HG03139 (cell line): ENCODE measurements at regions not wholly inside any gene's neighbourhood (a gene's known extent, or its start where the extent isn't known, plus 50 kb on each side); places are given as distances from the start of the nearest gene placed in this dataset.

Source experiments
- ATAC-seq: cut with Tn5 transposase; IDR thresholded peaks from one replicate; pipeline ENCODE4 v1.9.1; 2021; ENCODE audit not compliant: unreplicated experiment

DNA sequence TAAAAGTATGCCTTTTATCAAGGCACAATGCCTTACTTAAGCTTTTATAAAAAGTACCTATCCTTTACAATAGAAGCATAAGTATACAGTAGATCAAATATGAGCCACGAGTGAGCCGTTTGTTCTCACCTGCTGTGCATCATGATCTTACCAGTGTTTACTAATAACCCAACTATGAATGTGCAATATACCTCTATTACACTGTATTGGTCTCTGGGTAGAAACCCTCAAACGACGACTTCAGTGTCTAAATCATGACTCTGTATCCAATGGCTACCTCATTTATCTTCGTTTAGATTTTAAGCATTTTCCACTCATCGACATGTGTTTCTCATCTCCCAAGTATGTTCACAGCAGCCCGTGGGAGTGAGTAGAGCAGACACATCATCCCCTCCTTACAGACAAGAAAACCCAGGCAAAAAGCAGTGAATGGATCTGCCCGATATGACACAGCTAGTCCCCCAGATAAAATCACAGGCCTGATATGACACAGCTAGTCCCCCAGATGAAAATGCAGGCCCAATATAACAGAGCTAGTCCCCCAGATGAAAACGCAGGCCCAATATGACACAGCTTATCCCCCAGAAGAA is 279.8 kb downstream of the TNS1 start:
- no peak for ATAC-seq

DNA sequence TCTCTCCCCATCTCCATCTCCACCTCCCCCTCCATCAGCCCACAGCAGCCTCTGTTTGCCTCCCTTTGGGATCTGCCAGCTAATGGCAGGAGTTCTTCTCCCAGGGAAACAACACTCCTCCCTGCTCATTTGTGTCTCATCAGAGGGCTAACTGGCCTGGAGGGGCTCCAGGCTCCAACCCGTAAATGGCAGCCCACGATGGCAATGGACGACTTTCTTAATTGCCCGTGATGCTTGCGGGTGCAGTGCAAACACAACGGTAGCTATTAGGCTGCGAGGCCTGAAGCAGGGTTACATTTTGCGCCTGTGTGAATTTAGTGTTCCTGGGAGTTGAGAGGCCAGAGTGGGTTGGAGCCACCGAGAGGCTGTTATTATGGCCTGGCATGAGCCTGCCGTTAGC is 285.1 kb downstream of the TNS1 start:
- no peak for ATAC-seq

DNA sequence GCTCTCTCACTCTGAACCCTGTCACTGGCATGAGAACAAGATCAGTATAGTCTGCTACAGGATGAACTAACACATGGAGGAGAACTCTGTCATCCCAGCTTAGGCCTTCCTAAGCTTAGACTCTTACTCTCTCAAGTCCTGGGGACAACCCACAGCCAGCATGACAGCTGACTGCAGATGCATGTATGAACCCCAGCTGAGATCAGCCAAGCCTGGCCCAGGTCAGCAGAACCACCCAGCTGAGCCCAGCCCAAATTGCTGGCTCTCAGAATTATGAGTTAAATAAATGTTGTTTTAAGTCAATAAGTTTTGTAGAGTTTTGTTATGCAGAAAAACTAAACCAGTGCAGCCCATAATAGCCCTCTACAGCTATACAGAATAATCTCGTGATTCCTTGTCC is 287.3 kb downstream of the TNS1 start:
- ATAC-seq = no peak

DNA sequence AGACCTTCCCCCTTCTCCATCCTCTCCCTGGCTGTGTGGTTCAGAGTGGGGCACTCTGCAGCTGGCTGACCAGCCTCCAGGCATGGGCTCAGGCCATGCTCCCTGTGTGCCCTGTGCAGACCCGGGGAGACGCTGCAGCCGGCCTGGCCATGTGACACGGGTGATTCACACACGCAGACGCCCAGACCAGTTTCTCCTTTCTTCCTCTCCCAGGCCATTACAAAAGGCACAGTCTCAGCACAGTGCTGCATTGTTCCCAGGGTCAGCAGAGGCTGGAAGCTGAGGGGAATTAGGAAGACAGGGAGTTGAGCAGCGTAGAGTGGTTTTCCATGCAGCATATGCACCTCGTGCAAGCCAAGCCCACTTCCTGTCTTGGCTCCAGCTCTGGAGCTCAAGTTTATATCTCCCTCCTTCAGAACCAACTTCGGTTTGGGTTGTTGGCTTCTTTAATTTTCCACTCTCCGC is 288.5 kb downstream of the TNS1 start:
- no peak for ATAC-seq

DNA sequence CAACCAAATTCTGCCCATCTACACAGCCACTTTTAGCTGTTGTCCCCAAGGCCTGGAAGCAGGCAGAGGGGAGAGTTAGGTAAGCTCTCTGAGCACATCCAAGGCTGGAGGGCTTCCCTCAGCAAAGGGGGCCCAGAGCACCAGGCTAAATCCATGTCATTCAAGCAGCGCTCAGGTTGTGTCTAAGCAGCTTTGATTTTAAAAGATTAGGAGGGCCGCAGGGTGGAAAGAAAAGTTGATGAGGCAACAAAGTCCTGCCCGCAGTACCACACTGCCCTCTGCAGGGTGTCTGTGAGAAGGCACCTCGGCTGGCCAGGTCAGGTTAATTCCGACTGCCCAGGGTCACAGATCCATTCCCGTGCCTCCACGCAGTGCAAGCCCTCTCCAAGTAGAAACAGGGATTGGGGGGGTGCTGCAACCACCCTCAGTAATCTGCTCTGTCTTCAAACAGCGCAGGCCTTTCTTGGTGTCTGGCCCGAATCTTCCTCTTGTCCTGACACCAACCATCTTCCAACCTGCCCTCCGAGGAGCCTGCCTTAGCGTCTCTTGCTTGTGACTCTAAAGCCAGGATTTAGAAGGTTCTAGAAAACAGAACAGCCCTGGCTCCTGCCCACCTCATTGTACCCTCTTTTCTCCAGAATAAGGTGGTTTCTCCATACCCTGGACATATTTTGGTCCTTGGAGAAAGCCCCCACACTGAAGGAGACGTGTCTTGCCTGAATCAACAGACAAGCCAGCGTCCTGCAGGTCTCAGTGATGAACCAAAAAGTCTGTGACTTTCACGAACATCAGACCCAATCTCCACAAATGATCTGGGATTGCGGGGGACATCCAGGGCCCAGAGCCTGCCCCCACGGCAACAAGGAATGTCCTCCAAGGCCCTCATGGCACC is 289.2 kb downstream of the TNS1 start:
- no peak for ATAC-seq

DNA sequence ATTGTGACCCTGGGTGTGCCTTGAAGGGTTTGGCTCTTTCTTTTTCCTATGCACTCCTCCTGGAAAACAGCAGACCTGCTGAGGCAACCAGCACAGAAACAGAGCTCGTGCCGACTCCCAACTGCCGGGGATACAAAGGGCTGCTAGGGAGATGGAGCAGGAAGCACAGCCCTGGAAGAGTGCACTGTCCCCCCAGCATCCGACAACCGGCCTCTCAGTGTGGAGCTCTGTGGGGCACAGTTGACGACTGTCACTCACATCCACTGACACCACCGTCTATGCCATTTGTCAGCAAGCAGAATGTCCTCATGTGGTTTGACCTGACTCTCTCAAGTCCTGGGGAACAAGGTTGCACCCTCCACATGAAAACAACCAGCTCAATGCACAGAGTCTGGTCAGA is 290.4 kb downstream of the TNS1 start:
- ATAC-seq = no peak

DNA sequence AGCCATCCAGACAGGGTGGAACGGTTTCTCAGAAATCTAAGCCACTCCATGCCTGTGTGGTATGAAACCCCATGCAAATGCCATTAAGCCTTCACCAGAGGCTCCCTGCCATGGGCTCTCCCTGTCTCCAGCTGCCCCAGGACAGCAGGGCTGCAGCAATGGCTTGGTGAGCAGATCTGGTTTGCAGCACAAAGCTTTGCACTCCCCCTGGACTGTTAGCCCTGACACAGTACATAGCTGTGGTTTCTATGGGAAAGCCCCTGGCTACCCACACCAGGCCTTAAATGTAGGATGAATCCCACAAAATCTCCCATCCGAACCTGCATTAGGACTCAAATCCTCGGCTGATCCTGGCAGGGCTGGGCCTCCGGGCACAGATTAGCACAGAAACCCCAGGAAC is 291.6 kb downstream of the TNS1 start:
- no peak for ATAC-seq

DNA sequence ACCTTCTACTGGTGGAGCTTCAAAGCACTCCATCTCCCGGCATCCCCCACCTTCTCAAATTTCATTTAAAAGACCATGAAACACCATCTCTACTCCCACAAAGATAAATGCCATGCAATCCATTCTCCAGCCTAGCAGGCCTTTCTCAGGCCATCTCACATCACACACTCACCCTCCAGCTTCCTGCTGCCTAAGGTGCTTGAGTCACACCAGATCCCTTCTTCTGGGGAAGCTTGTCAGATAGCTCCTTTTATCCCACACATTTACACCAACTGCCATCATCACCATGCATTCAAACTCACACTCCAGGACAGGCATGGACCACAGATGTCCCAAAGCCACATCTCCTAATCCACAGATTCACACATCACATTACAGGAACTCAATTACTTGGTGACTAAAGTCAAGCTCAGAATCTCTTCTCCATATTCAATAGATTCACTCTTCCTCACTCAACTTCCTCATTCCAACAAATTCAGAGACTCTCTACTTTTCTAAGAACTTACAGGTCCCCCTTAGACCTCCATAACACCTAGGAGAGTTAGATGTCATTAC is 292.5 kb downstream of the TNS1 start:
- ATAC-seq = no peak

DNA sequence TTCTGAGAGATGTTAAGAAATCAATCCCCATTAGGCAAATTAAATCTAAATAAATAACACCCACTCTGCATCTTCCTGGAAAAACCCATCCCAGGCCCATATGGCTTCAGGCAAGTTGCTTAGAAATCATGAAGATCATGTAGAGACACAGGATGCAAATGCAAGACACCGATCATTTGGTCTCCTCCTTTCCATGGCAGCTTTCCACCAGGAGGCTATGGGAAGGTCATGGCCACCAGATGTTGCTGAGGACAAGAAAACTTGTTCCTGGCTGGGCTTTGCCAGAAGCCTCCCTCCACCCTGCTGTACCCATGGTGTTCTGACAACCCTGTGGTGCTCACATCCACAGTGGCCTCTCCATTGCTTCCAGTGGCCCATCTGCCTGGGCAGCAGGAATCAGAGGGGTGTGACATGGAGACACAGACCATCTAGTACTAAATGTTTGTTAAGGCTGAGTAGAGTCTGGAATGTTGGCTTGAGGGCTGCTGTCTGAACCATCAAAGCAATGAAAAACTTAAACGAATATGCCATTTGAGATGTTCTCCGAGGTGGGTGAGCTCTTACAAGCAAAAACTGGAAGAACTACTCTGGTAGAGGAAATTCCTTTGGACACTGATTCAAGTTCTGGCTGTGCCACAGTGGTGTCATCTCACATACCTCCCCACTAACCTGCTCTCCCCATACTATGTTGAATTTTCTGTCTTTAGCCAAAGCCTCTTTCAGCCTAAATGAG is 293.2 kb downstream of the TNS1 start:
- ATAC-seq = no peak

DNA sequence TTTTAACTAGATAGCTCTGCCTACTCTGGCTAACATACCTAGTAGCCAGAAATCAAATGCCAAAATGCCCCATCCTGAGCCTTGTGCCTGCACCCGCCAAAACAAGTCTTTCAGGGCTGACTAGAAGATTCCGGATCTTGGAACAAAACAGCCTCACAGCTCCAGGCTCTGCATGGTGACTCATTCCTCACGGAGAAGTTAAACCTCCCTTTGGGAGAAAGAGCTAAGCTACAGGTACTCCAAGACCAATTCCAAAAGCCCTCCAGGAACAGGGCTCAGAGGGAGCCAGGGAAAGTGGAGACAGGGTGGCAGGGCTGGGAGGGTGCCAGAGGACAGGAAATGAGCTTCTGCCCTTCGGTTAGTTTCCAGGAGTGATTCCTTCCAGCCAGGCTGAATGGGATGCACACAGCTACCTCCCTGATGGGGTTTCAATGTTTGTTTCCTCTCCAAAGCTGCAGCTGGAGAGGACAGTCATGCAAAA is 295.6 kb downstream of the TNS1 start:
- no peak for ATAC-seq

DNA sequence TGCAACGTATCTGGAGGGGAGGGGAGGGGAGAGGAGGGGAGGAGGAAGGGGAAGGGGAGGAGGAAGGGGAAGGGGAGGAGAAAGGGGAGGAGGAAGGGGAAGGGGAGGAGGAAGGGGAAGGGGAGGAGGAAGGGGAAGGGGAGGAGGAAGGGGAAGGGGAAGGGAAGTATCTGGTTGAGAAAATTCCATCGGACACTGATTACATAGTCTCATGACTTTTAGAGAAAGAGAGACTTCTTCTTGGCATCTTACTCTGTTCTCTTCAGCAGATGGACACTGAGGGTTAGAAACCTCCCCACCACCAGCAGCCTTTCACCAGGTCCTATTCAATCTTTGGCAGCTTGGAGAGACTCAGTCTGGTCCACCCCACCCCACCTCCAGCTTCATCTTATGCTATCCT is 296.3 kb downstream of the TNS1 start:
- no peak for ATAC-seq

DNA sequence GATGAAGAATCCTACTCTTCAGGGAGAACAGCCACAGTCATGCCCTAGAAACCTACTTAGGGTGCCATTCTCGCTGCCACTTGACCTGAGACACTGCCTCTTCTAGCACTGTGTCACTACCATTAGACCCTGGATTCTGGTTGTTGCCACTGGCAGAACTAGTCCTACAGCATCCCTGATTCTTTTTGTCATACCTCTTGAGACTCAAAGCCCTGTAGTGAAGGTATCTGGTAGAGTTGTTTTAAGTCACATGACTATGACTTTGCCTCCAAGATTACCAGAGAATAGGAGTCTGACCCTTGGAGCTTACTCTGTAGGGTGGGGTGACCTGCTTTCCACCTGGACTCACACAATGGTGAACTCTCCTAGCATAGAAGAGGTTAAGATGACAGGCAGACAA is 296.7 kb downstream of the TNS1 start:
- no peak for ATAC-seq

DNA sequence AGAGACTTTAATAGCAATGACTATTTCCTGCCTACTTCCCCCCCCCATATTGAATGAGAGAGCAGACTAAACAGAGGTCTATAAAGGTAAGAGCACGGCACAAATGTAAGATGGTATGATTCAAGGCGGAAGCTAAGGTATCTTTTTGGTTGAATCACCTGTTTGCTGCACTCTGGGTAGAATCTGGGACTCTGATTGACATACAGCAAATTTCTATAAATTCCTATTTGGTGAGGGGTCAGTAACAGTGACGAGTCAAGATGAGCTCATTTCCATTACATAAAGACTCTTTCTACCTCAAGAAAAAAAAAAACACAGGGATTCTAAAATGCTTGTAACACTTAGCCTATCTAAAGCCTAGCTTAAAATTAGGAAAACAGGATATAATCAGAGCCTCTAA is 297.3 kb downstream of the TNS1 start:
- no peak for ATAC-seq

DNA sequence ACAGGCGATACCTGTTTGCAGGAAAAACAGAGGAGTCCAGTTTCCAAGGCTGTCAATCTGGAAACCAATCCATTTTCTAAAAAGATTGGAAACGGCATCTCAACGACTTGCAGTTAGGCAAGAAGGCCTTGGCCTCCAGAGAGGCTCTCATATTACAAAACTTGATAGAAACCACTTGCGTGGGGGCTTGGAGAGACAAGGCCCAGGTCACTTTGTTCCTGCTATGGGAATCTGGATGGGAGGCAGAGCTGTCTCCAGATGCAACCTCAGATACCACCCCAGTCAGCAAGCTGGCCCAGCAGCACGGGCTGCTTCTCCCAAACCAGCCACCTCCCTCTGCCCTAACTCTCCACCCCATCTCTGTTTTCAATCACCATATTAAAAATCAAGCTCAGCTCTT is 298.8 kb downstream of the TNS1 start:
- no peak for ATAC-seq

DNA sequence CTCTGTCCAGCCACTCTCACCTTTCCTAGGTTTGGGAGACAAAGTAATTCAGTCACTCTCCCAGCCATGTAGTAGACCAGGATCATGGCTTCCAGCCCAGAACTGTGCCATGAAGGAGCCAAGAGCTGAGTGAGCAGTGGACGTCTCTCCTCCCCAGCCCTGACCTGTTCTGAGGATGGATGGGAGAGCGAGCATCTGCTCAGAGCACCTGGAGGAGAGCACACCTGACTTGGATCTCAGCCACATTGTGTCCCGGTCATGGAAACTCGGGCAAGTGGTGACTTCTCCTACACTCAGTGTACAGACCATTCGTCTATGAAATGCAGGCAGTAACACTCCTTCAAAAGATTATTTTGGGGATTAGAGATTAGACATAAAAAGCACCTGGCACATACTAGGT is 299.7 kb downstream of the TNS1 start:
- no peak for ATAC-seq

DNA sequence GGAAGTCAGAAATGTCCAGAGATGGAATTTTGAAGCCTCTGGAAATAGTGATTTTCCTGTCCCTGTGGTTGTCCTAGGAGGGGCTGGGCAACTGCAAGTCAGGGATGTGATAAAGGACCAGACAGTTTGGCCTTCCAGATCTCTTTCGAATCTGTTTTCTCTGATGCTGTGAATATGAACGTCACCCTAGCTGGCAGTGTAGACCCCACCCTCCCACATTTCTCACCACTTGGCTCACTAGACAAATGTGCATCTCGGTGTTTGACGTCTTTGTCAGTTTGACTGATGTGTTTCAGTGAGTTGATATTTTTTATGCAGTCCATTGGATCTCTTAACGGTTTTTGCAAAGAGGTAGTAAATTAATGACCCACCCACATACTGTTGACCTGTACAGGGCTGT is 301.2 kb downstream of the TNS1 start:
- no peak for ATAC-seq

DNA sequence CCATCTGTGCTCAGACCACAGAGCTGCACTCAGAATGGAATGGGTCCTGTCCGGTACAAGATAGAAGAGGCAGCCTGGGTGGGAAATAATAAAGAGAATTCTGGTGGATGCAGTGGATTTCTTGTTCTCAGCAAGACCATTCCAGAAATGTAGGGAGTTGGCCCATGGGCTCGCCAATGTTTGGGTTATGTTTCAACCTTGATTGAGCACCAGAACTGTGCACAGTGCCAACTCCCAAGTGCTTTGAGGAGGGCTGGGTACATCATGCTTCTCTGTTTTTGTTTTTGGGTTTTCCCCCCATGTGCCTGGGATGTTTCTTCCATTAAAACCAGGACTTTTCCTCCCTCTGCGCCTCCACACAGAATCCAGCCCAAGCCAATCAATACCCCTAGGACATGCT is 304.1 kb downstream of the TNS1 start:
- ATAC-seq = no peak

DNA sequence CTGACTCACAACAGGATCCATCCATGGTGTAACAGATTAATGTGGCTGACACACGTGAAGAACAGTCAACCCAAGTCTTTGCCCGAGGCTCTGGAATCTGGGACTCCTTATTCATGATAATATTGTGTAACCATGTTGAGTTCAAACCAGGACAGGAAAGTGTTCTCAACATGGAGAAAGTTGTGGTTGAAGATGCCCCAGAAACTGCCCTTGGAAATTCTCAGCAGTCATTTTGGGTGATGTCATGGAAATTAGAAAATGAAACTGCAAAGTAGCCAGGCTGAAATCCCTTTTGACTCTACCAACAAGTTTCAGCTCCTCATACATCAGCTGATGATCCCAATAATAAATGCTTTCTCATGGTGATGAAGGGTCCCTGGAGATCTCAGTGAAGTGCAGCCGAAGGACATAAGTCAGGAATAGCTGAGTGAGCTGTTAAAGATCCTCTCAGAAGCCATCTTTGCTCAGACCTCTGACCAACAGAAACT is 307.7 kb downstream of the TNS1 start:
- no peak for ATAC-seq

DNA sequence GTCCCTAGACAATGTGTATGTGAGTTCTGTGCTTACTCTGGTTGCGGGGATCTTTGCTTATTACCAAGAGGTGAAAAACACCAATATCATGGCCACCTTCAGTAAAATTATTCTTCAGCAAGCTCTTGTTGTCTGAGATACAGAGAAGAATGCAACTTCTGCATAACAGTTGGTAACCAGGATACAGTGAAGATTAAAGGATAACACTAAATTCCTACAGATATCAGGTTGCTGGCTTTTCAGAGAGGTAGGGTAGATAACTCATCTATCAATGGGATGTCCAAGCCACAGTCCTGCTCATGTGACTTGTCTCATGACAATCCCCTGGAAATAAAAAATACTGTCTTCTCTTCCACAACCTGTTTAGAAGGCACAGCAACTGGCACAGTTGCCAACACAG is 308.5 kb downstream of the TNS1 start:
- ATAC-seq = no peak

DNA sequence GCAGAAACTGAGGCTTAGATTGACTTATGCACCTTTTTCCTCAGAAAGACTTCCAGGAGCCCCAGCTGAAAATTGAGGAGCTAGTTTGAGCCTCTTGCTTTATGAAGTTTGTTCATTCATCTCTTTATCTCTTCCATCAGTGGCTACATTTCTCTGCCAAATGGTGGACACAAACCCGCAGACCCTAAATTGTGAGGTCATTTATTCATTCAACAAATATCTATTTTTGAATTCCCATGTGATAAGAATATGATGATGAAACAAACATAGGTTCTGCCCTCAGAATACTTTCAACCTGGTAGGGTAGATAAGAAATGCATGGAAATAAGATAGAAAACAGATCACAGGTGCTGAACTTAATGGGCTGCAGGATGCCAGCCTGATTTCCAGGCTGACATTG is 309.4 kb downstream of the TNS1 start:
- no peak for ATAC-seq

DNA sequence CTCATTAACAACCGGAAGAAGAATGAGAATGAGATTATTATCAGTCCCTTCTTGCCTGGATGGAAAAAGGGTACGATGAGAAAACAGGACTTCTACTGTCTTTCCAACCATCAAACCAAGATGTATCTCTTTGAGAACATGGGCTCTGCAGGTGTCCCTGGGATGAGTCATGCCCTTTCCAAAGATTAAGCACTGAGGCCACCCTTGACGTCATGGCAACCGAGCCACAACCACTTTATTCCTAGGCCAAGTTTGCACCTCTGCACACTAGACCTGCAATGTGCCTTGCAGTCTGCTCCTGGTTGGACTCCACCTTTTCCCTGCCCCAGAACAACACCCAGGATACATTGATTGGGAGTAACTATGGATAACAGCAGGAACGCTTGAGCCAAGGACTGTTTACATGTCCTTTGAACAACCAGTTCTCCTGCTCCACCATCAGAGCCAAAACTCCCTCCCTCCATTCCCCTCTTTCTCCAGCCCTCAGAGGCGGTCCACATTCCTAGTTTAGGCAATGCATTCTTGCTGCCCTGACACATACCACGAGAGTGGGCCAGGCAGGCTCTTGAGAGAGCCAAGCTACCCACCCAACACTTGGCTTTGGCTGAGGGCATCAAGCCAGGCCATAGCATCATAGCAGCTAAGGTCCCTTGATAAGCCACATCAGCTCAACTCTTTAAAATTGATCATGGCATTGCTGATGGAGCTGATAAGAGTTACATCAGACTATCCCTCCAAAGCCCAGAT is 310.7 kb downstream of the TNS1 start:
- no peak for ATAC-seq
